ENCODE measurements at regions not wholly inside any gene's neighbourhood (a gene's known extent, or its start where the extent isn't known, plus 50 kb on each side); places are given as distances from the start of the nearest gene placed in this dataset.

DNA sequence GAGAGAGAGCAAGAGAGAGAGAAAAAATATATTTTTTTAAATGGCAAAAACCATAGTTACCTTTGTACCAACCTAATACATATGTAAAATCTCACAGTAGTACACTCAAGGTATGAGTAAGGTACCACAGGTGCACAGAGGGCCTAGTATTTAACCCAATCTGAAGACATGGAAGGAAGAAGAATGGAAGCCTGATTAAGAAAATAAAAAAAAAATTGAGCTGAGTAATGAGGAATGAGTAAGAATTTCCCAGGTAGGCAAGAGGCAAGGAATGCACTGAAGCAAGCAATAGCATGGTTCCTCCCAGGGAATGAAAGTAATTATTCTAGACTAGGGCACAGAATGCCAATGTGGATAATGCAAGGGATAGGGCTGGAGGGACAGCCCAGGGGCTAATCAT, 294.2 kb downstream of the FIGN start:
- Histone ChIP-seq H3K27me3 (ENCODE audit: low read length) (no peaks in the 10 kb centered on the region), H3K79me2 (ENCODE audit: insufficient read depth, low read length) (no peaks in the 10 kb centered on the region), H3K36me3 (ENCODE audit: low read length) (no peaks in the 10 kb centered on the region), H3K9ac (ENCODE audit: low read length) (no peak overlapping the region), H3F3A (ENCODE audit: insufficient read depth) (no peaks in the 10 kb centered on the region), H4K20me1 (ENCODE audit: low read depth, low read length) (no peaks in the 10 kb centered on the region), H3K4me3 (ENCODE audit: insufficient read depth, low read length, poor library complexity, severe bottlenecking) (no peak overlapping the region), H3K9me2 (replicated peaks; ENCODE audit: insufficient read depth, low read length) (no peaks in the 10 kb centered on the region), H3K4me2 (ENCODE audit: low read depth, low read length, poor library complexity, severe bottlenecking) (no peak overlapping the region), H3K27ac (ENCODE audit: low read depth, low read length) (no peak overlapping the region), H2AFZ (ENCODE audit: low read depth, low read length, severe bottlenecking) (no peak overlapping the region), H3K9me3 (ENCODE audit: insufficient read depth, low read length) (no peaks in the 10 kb centered on the region)
- TF ChIP-seq, protein P1, sequence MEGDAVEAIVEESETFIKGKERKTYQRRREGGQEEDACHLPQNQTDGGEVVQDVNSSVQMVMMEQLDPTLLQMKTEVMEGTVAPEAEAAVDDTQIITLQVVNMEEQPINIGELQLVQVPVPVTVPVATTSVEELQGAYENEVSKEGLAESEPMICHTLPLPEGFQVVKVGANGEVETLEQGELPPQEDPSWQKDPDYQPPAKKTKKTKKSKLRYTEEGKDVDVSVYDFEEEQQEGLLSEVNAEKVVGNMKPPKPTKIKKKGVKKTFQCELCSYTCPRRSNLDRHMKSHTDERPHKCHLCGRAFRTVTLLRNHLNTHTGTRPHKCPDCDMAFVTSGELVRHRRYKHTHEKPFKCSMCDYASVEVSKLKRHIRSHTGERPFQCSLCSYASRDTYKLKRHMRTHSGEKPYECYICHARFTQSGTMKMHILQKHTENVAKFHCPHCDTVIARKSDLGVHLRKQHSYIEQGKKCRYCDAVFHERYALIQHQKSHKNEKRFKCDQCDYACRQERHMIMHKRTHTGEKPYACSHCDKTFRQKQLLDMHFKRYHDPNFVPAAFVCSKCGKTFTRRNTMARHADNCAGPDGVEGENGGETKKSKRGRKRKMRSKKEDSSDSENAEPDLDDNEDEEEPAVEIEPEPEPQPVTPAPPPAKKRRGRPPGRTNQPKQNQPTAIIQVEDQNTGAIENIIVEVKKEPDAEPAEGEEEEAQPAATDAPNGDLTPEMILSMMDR (IDR thresholded peaks at IDR 0.05; ENCODE audit: insufficient read depth, low read length, poor library complexity, severe bottlenecking): no peak
- TF ChIP-seq EZH2phosphoT487 (conservative IDR thresholded peaks at IDR 0.05; ENCODE audit: low read length): no peak

DNA sequence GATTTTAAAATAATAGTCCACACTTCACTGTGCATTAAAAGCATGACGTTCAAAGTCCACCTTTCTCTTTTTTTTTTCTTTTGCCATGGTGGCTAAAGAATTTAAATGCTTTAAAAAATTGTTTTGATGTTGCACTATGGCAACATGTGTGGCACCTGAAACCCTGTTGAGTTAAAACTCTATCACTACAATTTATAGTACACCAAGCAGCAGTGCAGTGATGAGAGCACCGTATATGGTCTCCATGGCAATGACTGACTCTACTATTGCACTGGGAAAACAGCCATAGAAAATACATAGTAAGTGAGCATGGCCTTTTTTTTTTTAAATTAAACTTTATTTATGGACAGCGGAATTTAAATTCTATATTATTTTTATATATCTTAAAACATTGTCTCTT, 298.8 kb downstream of the FIGN start:
- Histone ChIP-seq H3K36me3 (ENCODE audit: low read length) (no peaks in the 10 kb centered on the region), H3K27ac (ENCODE audit: low read depth, low read length) (no peak overlapping the region), H3K9me3 (ENCODE audit: insufficient read depth, low read length) (no peaks in the 10 kb centered on the region), H4K20me1 (ENCODE audit: low read depth, low read length) (no peaks in the 10 kb centered on the region), H3K79me2 (ENCODE audit: insufficient read depth, low read length) (no peaks in the 10 kb centered on the region), H3K9me2 (replicated peaks; ENCODE audit: insufficient read depth, low read length) (no peaks in the 10 kb centered on the region), H3K27me3 (ENCODE audit: low read length) (no peaks in the 10 kb centered on the region), H3K9ac (ENCODE audit: low read length) (no peak overlapping the region), H3F3A (ENCODE audit: insufficient read depth) (no peaks in the 10 kb centered on the region), H2AFZ (ENCODE audit: low read depth, low read length, severe bottlenecking) (no peak overlapping the region), H3K4me2 (ENCODE audit: low read depth, low read length, poor library complexity, severe bottlenecking) (no peak overlapping the region), H3K4me3 (ENCODE audit: insufficient read depth, low read length, poor library complexity, severe bottlenecking) (no peak overlapping the region)
- no peak for TF ChIP-seq EZH2phosphoT487 (conservative IDR thresholded peaks at IDR 0.05; ENCODE audit: low read length)
- TF ChIP-seq, protein P1 (IDR thresholded peaks at IDR 0.05; ENCODE audit: insufficient read depth, low read length, poor library complexity, severe bottlenecking): no peak

DNA sequence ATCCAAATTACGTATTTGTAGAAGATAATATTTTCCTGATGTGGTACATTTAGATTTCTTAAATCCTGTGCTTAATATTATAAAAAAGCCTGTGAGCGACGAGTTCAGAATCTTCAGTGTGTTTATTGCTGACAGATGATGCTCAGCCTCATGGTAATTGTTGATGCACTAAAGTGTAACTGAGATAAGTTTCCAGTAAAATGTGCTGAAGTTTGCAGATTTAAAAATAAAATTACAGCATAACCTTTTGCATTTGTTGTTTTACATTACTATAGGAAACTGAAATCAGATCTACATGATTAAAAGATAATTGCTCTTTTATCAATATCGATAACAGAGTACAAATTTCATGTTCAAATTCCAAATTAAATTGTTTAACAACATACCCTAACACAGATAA, 307.6 kb downstream of the FIGN start:
- Histone ChIP-seq H3K9me2 (replicated peaks; ENCODE audit: insufficient read depth, low read length) (no peaks in the 10 kb centered on the region), H3K27me3 (ENCODE audit: low read length) (no peaks in the 10 kb centered on the region), H3K36me3 (ENCODE audit: low read length) (no peaks in the 10 kb centered on the region), H3F3A (ENCODE audit: insufficient read depth) (no peaks in the 10 kb centered on the region), H3K9ac (ENCODE audit: low read length) (no peak overlapping the region), H3K27ac (ENCODE audit: low read depth, low read length) (no peak overlapping the region), H3K79me2 (ENCODE audit: insufficient read depth, low read length) (no peaks in the 10 kb centered on the region), H3K9me3 (ENCODE audit: insufficient read depth, low read length) (no peaks in the 10 kb centered on the region), H3K4me2 (ENCODE audit: low read depth, low read length, poor library complexity, severe bottlenecking) (no peak overlapping the region), H2AFZ (ENCODE audit: low read depth, low read length, severe bottlenecking) (no peak overlapping the region), H3K4me3 (ENCODE audit: insufficient read depth, low read length, poor library complexity, severe bottlenecking) (no peak overlapping the region), H4K20me1 (ENCODE audit: low read depth, low read length) (no peaks in the 10 kb centered on the region)
- no peak for TF ChIP-seq EZH2phosphoT487 (conservative IDR thresholded peaks at IDR 0.05; ENCODE audit: low read length)
- TF ChIP-seq, protein P1 (IDR thresholded peaks at IDR 0.05; ENCODE audit: insufficient read depth, low read length, poor library complexity, severe bottlenecking): no peak
